Endodermal cell (in vitro differentiated cells): ENCODE measurements at regions not wholly inside any gene's neighbourhood (a gene's known extent, or its start where the extent isn't known, plus 50 kb on each side); places are given as distances from the start of the nearest gene placed in this dataset.

Experiments
- DNase-seq: peaks from one replicate; pipeline ENCODE4 v3.0.0-alpha.2; 2017
- H3K27ac ChIP-seq: 2 replicates; pipeline ENCODE4 v1.5.1; 2013; ENCODE audit warnings: mild to moderate bottlenecking, low read depth, low read length, moderate library complexity
- H3K27me3 ChIP-seq: 2 replicates; pipeline ENCODE4 v1.6.1; 2013; ENCODE audit warnings: mild to moderate bottlenecking, low read length, moderate library complexity; ENCODE audit not compliant: insufficient read depth, control insufficient read depth, poor library complexity, severe bottlenecking
- H3K36me3 ChIP-seq: 2 replicates; pipeline ENCODE4 v1.7.0; 2013; ENCODE audit warnings: mild to moderate bottlenecking, low read length, moderate library complexity; ENCODE audit not compliant: control insufficient read depth, insufficient read depth
- H3K4me1 ChIP-seq: one replicate; pipeline ENCODE4 v1.7.0; 2013; ENCODE audit warnings: low read length; ENCODE audit not compliant: control insufficient read depth, insufficient read depth
- H3K4me3 ChIP-seq: 2 replicates; pipeline ENCODE4 v1.5.1; 2013; ENCODE audit warnings: mild to moderate bottlenecking, low read length, moderate library complexity
- H3K9ac ChIP-seq: 2 replicates; pipeline ENCODE4 v1.6.1; 2013; ENCODE audit warnings: mild to moderate bottlenecking, low read length, moderate library complexity; ENCODE audit not compliant: poor library complexity, severe bottlenecking; ENCODE audit errors: extremely low read depth
- H3K9me3 ChIP-seq: 2 replicates; pipeline ENCODE4 v1.6.1; 2013; ENCODE audit warnings: mild to moderate bottlenecking, low read length, moderate library complexity; ENCODE audit not compliant: control insufficient read depth
- H3K27ac Mint-ChIP-seq: 2 replicates; pipeline ENCODE4 v1.8.0; 2020; ENCODE audit warnings: mixed read lengths
- H3K27me3 Mint-ChIP-seq: 2 replicates; pipeline ENCODE4 v1.8.0; 2021; ENCODE audit warnings: mild to moderate bottlenecking, mixed read lengths; ENCODE audit not compliant: insufficient read depth
- H3K36me3 Mint-ChIP-seq: 2 replicates; pipeline ENCODE4 v1.8.0; 2020; ENCODE audit warnings: low read depth, mixed read lengths
- H3K4me1 Mint-ChIP-seq: 2 replicates; pipeline ENCODE4 v1.8.0; 2020; ENCODE audit warnings: mixed read lengths
- H3K4me3 Mint-ChIP-seq: 2 replicates; pipeline ENCODE4 v1.8.0; 2020; ENCODE audit warnings: mild to moderate bottlenecking, moderate library complexity, mixed read lengths
- H3K9me3 Mint-ChIP-seq: 2 replicates; pipeline ENCODE4 v1.8.0; 2020; ENCODE audit warnings: mild to moderate bottlenecking, mixed read lengths
- CTCF ChIP-seq: fragments of 200-600 bp; sonication (generic); conservative IDR thresholded peaks from 2 replicates; pipeline ENCODE4 v1.5.0; 2021; ENCODE audit warnings: antibody characterized with exemption, mild to moderate bottlenecking
- WGBS, 2 experiments: methylation state at CpG; one replicate each; pipeline versions ENCODE4 v1.1.5 to v1.1.7; 2013; ENCODE audit warnings: missing lambda C conversion rate in 2 of 2, mixed read lengths in 1 of 2; ENCODE audit not compliant: insufficient coverage in 1 of 2, insufficient read length in 1 of 2; 5-methylcytosine and 5-hydroxymethylcytosine counted together

DNA sequence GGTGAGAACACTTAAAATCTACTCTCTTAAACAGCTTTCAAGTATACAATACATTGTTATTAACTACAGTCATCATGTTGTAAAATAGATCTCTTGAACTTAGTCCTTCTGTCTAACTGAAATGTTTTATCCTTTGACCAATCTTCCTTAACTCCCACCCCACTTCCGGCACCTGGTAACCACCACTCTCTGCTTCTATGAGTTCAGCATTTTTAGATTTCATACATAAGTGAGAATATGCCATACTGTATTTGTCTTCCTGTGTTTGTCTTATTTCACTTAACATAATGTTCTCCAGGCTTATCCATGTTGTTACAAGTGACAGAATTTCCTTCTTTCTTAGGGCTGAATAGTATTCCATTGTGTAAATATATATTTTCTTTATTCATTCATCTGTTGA is 144.1 kb upstream of the TRPC4 start:
- peaks cover 11% of the 10 kb centered on the region for H3K9me3 ChIP-seq
- H3K27ac ChIP-seq = no peak overlapping the region
- Mint-ChIP-seq H3K9me3 (peaks cover 22% of the 10 kb centered on the region), H3K27ac (no peak overlapping the region), H3K27me3 (no peaks in the 10 kb centered on the region), H3K4me3 (no peak overlapping the region), H3K4me1 (no peaks in the 10 kb centered on the region), H3K36me3 (no peaks in the 10 kb centered on the region)
- no peak overlapping the region for H3K9ac ChIP-seq
- TF ChIP-seq CTCF = no peak
- no peaks in the 10 kb centered on the region for H3K36me3 ChIP-seq
- WGBS, 2 experiments = 91% methylated on average over 1 of the region's 1 CpG; no CpG with 5 or more reads in 1 of the 2 experiments
- no peaks in the 10 kb centered on the region for H3K4me1 ChIP-seq
- H3K4me3 ChIP-seq = no peak overlapping the region
- no peak for DNase-seq
- H3K27me3 ChIP-seq = no peaks in the 10 kb centered on the region

- H3K36me3 Mint-ChIP-seq = no peaks in the 10 kb centered on the region
- no peaks in the 10 kb centered on the region for H3K27me3 Mint-ChIP-seq
- peaks cover 6% of the 10 kb centered on the region for H3K9me3 Mint-ChIP-seq
- Histone ChIP-seq H3K36me3 (no peaks in the 10 kb centered on the region), H3K27me3 (no peaks in the 10 kb centered on the region), H3K9ac (no peak overlapping the region), H3K4me3 (no peak overlapping the region), H3K27ac (no peak overlapping the region), H3K4me1 (no peaks in the 10 kb centered on the region), H3K9me3 (peaks cover 3% of the 10 kb centered on the region)
- no peak overlapping the region for H3K27ac Mint-ChIP-seq
- no peaks in the 10 kb centered on the region for H3K4me1 Mint-ChIP-seq
- 96 to 100% methylated on average over 4 of the region's 4 CpGs for WGBS, 2 experiments
- DNase-seq = no peak
- TF ChIP-seq CTCF = no peak
- H3K4me3 Mint-ChIP-seq = no peak overlapping the region
Measured at GRCh38 chr13:38012096-38012495, 142.5 kb upstream of the TRPC4 start.

DNA sequence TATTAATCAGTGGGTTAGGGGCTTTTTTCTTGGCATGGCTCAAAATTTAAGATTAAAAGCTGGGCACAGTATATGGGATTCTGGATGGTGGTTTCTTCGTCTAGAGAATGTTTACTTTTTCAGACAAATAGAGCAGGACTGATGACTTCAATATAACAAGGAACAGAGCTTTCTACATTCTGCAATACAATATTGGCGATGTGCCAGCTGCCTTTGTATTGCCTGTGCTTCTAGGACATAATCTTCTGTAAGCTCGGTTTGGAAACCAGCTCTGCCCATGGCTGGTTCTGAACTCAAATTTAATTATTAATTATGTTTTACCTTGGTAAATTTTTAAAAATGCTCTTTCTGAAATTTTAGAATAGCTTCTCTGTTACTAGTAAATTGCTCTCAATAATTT is 139.1 kb upstream of the TRPC4 start:
- H3K27ac Mint-ChIP-seq = no peak overlapping the region
- H3K36me3 ChIP-seq = no peaks in the 10 kb centered on the region

More for the DNA sequence above, 139.1 kb upstream of the TRPC4 start:
- H3K4me1 Mint-ChIP-seq = no peaks in the 10 kb centered on the region
- no peak for TF ChIP-seq CTCF
- Histone ChIP-seq H3K9me3 (no peaks in the 10 kb centered on the region), H3K9ac (no peak overlapping the region), H3K27ac (no peak overlapping the region), H3K4me1 (no peaks in the 10 kb centered on the region), H3K27me3 (no peaks in the 10 kb centered on the region), H3K4me3 (no peak overlapping the region)
- H3K9me3 Mint-ChIP-seq = no peaks in the 10 kb centered on the region
- no peaks in the 10 kb centered on the region for H3K36me3 Mint-ChIP-seq
- H3K4me3 Mint-ChIP-seq = no peak overlapping the region
- WGBS, 2 experiments = 85% methylated on average over 3 of the region's 3 CpGs; no CpG with 5 or more reads in 1 of the 2 experiments
- no peak for DNase-seq
- no peaks in the 10 kb centered on the region for H3K27me3 Mint-ChIP-seq
